ENCODE measurements at regions not wholly inside any gene's neighbourhood (a gene's known extent, or its start where the extent isn't known, plus 50 kb on each side); places are given as distances from the start of the nearest gene placed in this dataset.
"Not testable (repeated sequence)": the region's sequence is repeated elsewhere in the genome, so short reads cannot be mapped to it uniquely, and the experiment has no call there.

- no peak for DNase-seq (ENCODE audit: low read depth)
Observed at GRCh38 chr2:117519721-117520120, 294.8 kb upstream of the DDX18 start.

- no peak for DNase-seq (ENCODE audit: low read depth)
Observed at GRCh38 chr2:117523267-117523666, 291.2 kb upstream of the DDX18 start.

DNA sequence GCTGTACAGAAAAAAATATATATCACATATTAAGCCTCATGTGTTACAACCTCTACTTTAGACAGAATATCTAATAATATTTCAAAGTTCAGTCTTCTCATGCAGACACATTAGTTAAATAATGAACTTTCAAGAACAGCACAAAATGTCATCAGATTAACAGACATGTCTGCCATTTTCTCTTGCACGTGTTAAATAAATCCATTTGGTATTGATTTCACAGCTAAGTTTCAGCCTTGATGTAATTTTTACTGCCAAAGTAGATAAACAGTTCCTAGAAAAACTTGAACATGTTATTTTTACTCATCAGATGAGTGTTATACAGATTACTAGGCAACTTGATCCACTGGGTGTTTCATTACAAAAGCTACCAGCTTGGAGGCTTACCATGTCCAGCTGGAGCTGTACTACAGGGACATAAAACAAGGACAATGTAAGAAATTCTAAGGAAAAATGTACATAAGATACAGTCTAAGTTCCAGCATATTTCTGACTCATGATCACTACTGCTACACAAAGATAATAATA, 290.7 kb upstream of the DDX18 start:
- no peak for DNase-seq (ENCODE audit: low read depth)

- no peak for DNase-seq (ENCODE audit: low read depth)
Observed at GRCh38 chr2:117536139-117536538, 278.4 kb upstream of the DDX18 start.

DNA sequence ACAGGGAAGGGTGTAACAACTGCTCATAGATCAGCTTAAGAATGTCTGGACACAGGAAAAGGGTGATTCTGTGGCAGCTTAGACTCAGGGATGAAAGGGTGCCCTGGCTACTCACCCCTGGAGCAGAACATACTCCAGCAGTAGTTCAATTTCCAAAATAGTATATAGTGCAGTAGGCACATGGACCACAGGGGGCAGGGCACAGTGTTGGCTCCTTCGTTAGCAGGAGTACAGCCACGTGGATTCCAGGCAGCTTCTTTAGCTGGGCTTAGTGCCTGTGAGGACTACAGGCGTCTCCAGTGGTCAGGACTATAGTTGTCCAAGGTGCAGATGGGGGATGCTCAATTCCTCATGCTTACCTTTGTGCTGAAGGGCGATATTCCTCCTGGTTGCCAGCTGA, 277.5 kb upstream of the DDX18 start:
- DNase-seq (ENCODE audit: low read depth): no peak

DNA sequence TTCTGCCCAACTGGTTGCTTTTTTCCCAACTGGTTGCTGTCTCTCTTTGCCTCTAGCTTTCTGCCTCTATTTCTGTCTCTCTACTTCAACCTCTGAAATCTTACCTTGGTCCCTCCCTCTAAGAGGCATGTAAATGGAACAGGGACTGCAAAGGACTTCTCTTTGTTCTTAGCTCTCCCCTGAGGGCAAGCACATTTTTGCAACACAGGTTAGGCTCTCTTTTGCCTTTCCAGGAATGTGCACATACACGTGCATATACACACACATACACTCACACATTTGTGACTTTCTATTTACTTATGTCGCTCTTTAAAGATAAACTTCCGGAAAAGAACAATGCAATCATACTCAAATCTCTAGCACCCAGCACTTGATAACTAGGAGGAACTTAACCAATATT, 262.6 kb upstream of the DDX18 start:
- DNase-seq (ENCODE audit: low read depth): no peak

DNA sequence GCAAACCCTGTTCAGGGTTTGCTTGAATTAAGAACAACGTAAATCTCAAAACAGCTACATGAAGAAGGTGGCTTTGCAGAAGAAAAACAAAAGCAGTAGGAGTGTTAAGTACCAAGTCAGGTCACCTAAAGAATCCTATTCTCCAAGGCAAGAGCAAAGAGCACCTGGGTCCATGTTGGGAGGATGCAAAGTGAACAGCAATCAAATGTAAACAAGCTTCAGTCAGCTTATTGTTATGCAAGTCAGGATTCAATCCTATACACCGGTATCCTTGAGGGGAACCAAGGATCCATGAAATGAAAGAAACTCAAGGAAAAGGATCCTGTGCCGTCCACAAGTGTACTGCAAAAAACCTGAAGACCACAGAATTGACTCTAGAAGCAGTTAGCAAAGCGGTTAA, 261.0 kb upstream of the DDX18 start:
- DNase-seq (ENCODE audit: low read depth): no peak

- DNase-seq (ENCODE audit: low read depth): no peak
Observed at GRCh38 chr2:117555965-117556364, 258.5 kb upstream of the DDX18 start.

DNA sequence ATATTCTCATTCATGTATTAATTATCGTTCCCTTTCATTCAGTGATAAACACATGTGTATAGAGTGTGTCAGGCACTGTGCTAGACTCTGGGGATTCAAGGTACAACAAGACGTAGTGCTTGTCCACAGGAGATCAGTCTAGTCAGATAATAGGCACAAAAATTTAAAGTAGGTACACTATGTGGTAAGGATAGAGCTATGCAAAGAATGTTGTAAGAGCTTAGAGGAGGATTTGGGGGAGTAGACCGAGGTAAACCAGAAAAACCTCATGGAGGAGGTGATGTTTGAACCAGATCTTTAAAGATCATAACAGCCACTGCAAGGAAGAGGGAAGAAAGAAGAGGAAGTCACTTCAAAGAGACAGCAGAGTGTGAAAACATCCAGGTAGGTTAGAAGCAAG, 256.9 kb upstream of the DDX18 start:
- DNase-seq (ENCODE audit: low read depth): no peak

DNA sequence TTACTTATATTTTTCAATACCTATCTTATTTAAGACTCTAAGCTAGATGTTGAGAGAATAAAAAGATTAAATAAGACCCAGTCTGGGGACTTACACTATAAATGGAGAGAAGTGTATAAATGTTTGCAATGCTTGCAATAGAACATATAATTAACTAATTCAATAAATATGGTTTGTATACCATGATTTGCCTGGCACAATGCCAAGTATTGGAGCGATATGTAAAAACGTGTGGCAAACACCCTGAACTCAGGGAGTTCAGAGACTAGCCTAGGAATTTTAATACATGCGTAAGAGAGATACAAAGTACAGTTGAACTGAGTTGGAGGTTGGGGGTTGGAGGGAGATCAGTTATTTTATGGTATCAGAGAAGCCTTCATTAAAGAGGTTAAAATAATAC, 251.8 kb upstream of the DDX18 start:
- no peak for DNase-seq (ENCODE audit: low read depth)

- no peak for DNase-seq (ENCODE audit: low read depth)
Observed at GRCh38 chr2:117571590-117572349, 242.7 kb upstream of the DDX18 start.

DNA sequence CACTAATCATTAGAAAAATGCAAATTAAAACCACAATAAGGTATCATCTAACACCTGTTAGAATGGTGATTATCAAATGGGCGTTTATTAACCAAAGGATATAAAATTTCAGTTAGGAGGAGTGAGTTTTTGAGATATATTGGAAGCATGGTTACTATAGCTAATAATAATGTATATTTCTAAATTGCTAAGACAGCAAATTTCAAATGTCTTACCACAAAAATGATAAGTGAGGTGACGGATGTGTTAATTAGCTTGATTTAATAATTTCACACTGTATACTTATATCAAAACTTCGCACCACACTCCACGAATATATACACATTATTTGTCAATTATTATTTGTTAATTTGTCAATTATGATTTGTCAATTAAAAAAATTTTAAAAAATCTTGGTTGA, 227.2 kb upstream of the DDX18 start:
- no peak for DNase-seq (ENCODE audit: low read depth)

- no peak for DNase-seq (ENCODE audit: low read depth)
Observed at GRCh38 chr2:117603060-117603459, 211.4 kb upstream of the DDX18 start.

DNA sequence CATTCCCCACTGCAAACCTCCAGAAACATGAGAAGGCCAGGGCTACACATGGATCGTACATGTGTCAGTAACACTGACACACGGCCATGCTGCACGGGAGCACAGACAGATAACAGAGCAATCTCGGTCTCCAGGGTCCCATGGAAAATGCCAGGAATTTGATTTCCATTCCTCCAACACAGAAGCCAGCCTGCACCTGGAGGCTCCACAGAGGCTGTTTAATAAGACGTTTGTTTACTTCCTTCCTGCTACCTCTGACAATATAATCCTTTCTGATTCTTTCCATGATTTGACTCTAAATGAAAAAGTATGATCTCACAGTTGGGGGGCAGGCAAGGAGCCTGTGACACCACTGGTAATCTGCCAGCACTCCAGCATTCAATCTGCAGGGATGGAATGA, 210.9 kb upstream of the DDX18 start:
- no peak for DNase-seq (ENCODE audit: low read depth)

- DNase-seq (ENCODE audit: low read depth): no peak
Observed at GRCh38 chr2:117607202-117607601, 207.3 kb upstream of the DDX18 start.

DNA sequence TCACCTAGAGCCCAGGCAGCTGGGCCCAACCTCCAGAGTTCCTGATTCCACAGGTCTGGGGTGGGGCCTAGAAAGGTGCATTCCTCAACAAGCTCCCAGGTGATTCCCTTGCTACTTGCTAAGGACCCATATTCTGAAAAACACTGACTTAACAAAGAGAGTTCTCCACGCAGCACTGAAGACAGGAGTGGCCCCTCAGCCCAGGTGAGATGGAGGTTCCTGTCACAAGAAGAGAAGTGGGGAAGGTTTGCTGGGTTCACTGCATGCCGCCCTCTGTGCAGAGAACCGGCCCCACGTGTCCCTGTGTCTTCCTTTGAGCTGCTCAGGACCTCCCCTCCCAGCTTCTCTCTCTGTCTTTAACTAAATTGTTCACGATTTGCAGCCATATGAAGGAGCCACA, 201.4 kb upstream of the DDX18 start:
- no peak for DNase-seq (ENCODE audit: low read depth)

- DNase-seq (ENCODE audit: low read depth): no peak
Observed at GRCh38 chr2:117614296-117614695, 200.2 kb upstream of the DDX18 start.

DNA sequence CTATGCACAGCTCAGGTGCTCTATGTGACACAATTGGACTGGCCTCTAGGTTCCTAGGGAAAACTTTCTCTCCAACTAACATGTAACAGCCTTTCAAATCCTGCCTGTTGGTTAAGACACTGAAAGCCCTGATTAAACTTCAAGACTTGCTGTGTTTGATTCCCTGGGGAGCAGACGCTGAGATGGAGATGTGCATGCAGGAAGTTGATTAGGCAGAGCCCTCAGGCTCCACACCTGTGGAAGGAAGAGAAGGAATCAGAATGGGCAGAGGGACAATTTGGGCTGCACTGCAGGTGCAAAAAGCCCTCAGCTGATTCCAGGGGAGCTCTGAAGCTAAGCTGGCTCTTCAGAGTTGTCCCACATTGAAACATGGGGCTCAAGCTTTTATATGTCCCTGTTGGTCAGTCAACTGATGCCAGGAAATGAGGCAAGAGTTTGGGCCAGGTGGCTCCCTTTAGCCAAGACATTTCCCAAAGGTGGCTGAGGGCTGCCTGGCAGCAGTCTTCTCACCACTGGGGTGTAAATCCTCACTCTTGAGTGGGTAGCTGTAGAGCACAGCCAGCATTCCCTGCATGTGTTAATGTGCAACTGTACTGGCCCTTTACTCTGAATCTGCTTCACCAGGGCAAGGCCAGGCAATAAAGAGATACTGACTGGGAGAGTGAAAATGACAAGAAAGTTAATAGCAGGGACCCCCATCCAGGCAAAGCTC, 199.5 kb upstream of the DDX18 start:
- DNase-seq (ENCODE audit: low read depth): no peak

DNA sequence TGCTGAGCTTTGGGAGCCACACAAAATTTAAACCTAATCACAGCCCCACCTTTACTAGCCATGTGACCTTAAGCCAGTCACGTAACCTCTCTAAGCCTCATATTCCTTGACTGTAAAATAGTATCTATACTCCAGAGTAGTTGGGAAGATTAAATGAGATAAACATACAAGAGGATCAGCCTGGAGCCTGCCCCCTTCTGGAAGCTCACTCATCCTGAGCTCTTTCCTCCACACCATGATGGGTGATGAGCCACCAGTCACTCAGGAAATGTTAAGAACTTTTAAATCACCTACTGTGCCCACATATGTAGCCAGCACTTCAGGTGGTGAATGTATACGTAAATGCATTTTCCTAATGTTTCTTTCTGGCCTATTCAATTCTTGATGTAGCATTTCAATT, 195.9 kb upstream of the DDX18 start:
- DNase-seq (ENCODE audit: low read depth): no peak

DNA sequence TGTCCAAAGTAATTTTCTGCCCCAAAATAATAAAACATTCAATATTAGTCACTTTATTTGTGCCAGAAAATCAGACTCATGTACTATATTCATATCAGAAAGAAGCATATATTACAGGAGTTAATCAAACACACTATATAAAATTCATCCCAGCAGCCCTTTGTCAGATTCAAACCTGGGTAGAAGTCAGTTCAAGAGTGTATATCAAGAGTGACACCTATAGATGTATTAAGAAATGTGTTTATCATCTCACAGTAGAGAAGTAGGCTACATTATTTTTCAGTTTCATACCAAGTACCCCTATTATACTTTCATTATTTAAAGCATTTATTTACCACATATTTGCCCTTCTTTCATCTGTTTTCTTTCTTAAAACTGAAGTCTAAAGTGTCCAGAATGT, 193.2 kb upstream of the DDX18 start:
- no peak for DNase-seq (ENCODE audit: low read depth)

GRCh38 chr2:117623175-117623574, 191.3 kb upstream of the DDX18 start:
- DNase-seq (ENCODE audit: low read depth): not testable (repeated sequence)

GRCh38 chr2:117631152-117631945, 183.1 kb upstream of the DDX18 start:
- no peak for DNase-seq (ENCODE audit: low read depth)

DNA sequence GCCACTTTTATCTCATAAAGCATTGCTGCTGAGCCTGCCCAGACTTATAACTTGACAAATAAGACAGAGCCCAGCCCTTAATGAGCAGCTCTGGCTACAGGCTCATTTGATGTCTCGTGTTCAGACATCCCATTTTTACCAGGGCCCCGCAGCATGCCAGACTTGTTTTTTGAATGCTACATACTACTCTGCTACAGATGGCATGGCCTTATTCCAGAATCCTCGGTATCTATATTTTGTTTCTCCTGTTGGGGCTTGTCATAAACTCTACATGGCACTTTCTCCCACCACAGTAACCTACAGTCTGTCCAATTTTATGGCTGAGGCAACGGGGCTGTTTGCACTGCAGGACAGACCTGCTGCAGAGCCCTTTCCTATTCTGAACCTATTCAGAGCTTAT, 179.0 kb upstream of the DDX18 start:
- no peak for DNase-seq (ENCODE audit: low read depth)

Measured in Daoy (cell line).